OCI-LY1 (cell line): ENCODE measurements at regions not wholly inside any gene's neighbourhood (a gene's known extent, or its start where the extent isn't known, plus 50 kb on each side); places are given as distances from the start of the nearest gene placed in this dataset.

Source experiments
- H2AFZ ChIP-seq: fragments of 200-600 bp; sonication (generic), shearing (Covaris generic); 2 replicates; pipeline ENCODE4 v1.6.0; 2014; ENCODE audit warnings: antibody characterized with exemption, mild to moderate bottlenecking, low read length
- H3F3A ChIP-seq: fragments of 200-600 bp; sonication (generic), shearing (Covaris generic); 2 replicates; pipeline ENCODE4 v1.6.0; 2014; ENCODE audit warnings: mild to moderate bottlenecking, antibody characterized with exemption, low read length, moderate library complexity; ENCODE audit not compliant: insufficient read depth
- H3K27ac ChIP-seq: fragments of 200-600 bp; sonication (generic); 2 replicates; pipeline ENCODE4 v1.5.1; 2014; ENCODE audit warnings: low read length, mixed run types, mild to moderate bottlenecking, low read depth; ENCODE audit not compliant: poor library complexity, severe bottlenecking
- H3K27me3 ChIP-seq: fragments of 200-600 bp; sonication (generic); 2 replicates; pipeline ENCODE4 v1.6.0; 2014; ENCODE audit warnings: antibody characterized with exemption, mild to moderate bottlenecking, low read length, moderate library complexity; ENCODE audit not compliant: insufficient read depth
- H3K36me3 ChIP-seq: fragments of 200-600 bp; sonication (generic); 2 replicates; pipeline ENCODE4 v1.6.1; 2014; ENCODE audit warnings: mild to moderate bottlenecking, antibody characterized with exemption, low read length, moderate library complexity, mixed read lengths; ENCODE audit not compliant: insufficient read depth
- H3K4me1 ChIP-seq: fragments of 200-600 bp; sonication (generic); 2 replicates; pipeline ENCODE4 v1.5.1; 2014; ENCODE audit warnings: mild to moderate bottlenecking, low read length, moderate library complexity; ENCODE audit not compliant: insufficient read depth, severe bottlenecking
- H3K4me2 ChIP-seq: fragments of 200-600 bp; sonication (generic), shearing (Covaris generic); 2 replicates; pipeline ENCODE4 v1.6.1; 2014; ENCODE audit warnings: low read length
- H3K4me3 ChIP-seq: fragments of 200-600 bp; sonication (generic); 2 replicates; pipeline ENCODE4 v1.5.1; 2014; ENCODE audit warnings: low read length, low read depth, mild to moderate bottlenecking, mixed read lengths; ENCODE audit not compliant: poor library complexity, severe bottlenecking
- H3K79me2 ChIP-seq: fragments of 200-600 bp; shearing (Covaris generic); 2 replicates; pipeline ENCODE4 v1.6.1; 2016; ENCODE audit warnings: mixed run types, low read length, mixed read lengths; ENCODE audit not compliant: insufficient read depth
- H3K9ac ChIP-seq: fragments of 200-600 bp; sonication (generic), shearing (Covaris generic); 2 replicates; pipeline ENCODE4 v1.6.1; 2014; ENCODE audit warnings: mild to moderate bottlenecking, low read length, mixed read lengths
- H3K9me2 ChIP-seq: fragments of 200-600 bp; sonication (generic), shearing (Covaris generic); 2 replicates; pipeline ENCODE4 v1.6.1; 2014; ENCODE audit warnings: low read depth, mild to moderate bottlenecking, low read length, mixed read lengths
- H3K9me3 ChIP-seq: fragments of 200-600 bp; shearing (Covaris generic); 2 replicates; pipeline ENCODE4 v1.6.1; 2014; ENCODE audit warnings: low read length, mixed read lengths
- H4K20me1 ChIP-seq: fragments of 200-600 bp; sonication (generic), shearing (Covaris generic); 2 replicates; pipeline ENCODE4 v1.6.0; 2016; ENCODE audit warnings: mild to moderate bottlenecking, low read length; ENCODE audit not compliant: insufficient read depth
- CTCF ChIP-seq: fragments of 200-600 bp; sonication (generic), shearing (Covaris generic); IDR thresholded peaks from 2 replicates; pipeline ENCODE4 v1.5.1; 2017; ENCODE audit warnings: mild to moderate bottlenecking, antibody characterized with exemption, low read length, moderate library complexity, mixed read lengths
- EZH2 ChIP-seq: fragments of 200-600 bp; sonication (generic), shearing (Covaris generic); IDR thresholded peaks from 2 replicates; pipeline ENCODE4 v1.8.0; 2017; ENCODE audit warnings: borderline replicate concordance, mixed run types, mild to moderate bottlenecking, antibody characterized with exemption, low read length, moderate library complexity, mixed read lengths

DNA sequence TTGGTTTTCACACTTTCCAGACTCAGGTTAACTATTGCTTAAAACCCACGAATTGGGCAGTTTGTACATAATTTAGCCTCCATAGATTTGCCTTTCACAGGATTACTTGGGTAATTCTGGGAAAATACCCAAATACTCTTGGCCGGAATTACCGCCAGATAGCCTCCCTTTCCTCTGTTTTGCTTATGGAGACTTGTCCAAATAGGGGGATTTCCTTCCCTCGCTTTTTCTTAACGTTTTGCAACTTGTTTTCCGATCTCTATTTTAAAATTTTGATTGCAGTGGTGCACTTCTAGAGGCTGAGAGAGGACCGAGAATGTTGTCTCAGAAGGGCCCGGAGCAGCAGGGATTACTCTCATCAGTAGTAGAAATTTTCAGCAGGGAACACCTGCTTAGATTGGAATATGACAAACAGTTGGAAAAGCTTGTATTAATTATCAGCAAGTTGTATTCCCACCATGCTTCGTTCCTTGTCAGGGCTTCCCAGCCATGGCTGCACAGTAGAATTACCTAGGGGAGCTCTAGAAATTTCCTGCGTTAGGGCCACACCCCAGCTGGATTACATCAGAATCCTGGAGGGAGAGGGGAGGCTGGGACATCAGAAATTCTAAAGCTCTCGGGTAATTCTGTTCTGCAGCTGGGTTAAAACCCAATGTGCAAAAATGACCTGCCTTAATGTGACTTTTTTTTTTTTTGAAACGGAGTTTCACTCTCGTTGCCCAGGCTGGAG, 329.1 kb downstream of the SH3GL2 start:
- H3K79me2 ChIP-seq, result no peaks in the 10 kb centered on the region
- no peaks in the 10 kb centered on the region for H3F3A ChIP-seq
- no peaks in the 10 kb centered on the region for H3K9me3 ChIP-seq
- H3K9ac ChIP-seq, result no peak overlapping the region
- H3K27me3 ChIP-seq, result no peaks in the 10 kb centered on the region
- no peaks in the 10 kb centered on the region for H3K36me3 ChIP-seq
- no peaks in the 10 kb centered on the region for H3K9me2 ChIP-seq
- no peaks in the 10 kb centered on the region for H4K20me1 ChIP-seq
- H3K27ac ChIP-seq, result no peak overlapping the region
- H3K4me1 ChIP-seq, result no peaks in the 10 kb centered on the region
- TF ChIP-seq CTCF, result no peak
- H2AFZ ChIP-seq, result no peak overlapping the region
- H3K4me3 ChIP-seq, result no peak overlapping the region
- H3K4me2 ChIP-seq, result no peak overlapping the region

DNA sequence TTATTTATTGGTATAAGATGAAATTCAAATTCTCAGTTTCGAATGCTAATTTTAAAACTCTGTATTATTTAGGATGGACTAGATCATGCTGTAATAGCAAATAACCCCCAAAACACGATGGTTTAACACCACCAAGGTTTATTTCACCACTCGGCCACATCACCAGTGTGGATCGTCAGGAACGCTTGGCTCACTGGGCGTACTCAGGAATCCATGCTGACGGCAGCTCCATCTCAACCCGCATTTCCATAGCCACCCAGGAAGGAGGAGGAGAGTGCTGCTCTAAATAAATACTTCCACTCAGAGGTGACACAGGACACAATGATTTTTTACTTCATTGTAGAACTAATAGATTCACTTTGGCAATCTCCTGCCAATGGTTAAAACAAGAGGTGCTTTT, 347.4 kb downstream of the SH3GL2 start:
- H3K9ac ChIP-seq, result no peak overlapping the region
- no peak overlapping the region for H2AFZ ChIP-seq
- H3K4me3 ChIP-seq, result no peak overlapping the region
- no peaks in the 10 kb centered on the region for H3K27me3 ChIP-seq
- H4K20me1 ChIP-seq, result no peaks in the 10 kb centered on the region
- no peak for TF ChIP-seq EZH2
- TF ChIP-seq CTCF, result no peak
- no peaks in the 10 kb centered on the region for H3K9me3 ChIP-seq
- no peak overlapping the region for H3K4me2 ChIP-seq
- H3K79me2 ChIP-seq, result no peaks in the 10 kb centered on the region
- H3F3A ChIP-seq, result no peaks in the 10 kb centered on the region
- H3K9me2 ChIP-seq, result no peaks in the 10 kb centered on the region
- no peaks in the 10 kb centered on the region for H3K36me3 ChIP-seq
- no peak overlapping the region for H3K27ac ChIP-seq
- H3K4me1 ChIP-seq, result no peaks in the 10 kb centered on the region

DNA sequence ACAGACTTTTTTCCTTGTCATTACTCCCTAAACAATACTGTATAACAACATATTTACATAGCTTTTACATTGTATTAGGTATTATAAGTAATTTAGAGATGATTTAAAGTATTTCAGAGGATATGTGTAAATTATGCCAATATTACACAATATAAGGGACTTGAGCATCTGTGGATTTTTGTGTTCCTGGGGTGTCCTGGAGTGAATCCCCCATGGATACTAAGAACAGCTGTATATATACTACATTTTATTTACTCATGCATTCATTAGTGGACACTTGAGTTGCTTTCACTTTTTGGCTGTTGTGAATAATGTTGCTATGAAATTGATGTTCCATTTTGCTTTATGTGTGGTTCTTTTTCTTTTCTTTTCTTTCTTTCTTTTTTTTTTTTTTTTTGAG, 348.8 kb downstream of the SH3GL2 start:
- Histone ChIP-seq H3F3A (no peaks in the 10 kb centered on the region), H3K4me1 (no peaks in the 10 kb centered on the region), H3K36me3 (no peaks in the 10 kb centered on the region), H3K27me3 (no peaks in the 10 kb centered on the region), H3K4me2 (no peak overlapping the region), H4K20me1 (no peaks in the 10 kb centered on the region), H3K27ac (no peak overlapping the region), H3K4me3 (no peak overlapping the region), H3K9ac (no peak overlapping the region), H2AFZ (no peak overlapping the region), H3K9me3 (no peaks in the 10 kb centered on the region), H3K9me2 (no peaks in the 10 kb centered on the region), H3K79me2 (no peaks in the 10 kb centered on the region)
- TF ChIP-seq CTCF (no peak), EZH2 (no peak)
